HUES48 (cell line): ENCODE measurements at regions not wholly inside any gene's neighbourhood (a gene's known extent, or its start where the extent isn't known, plus 50 kb on each side); places are given as distances from the start of the nearest gene placed in this dataset.

Experiments used
- H3K27ac ChIP-seq: one replicate; pipeline ENCODE4 v1.7.0; 2013; ENCODE audit warnings: low read depth, low read length, inconsistent platforms
- H3K27me3 ChIP-seq: 2 replicates; pipeline ENCODE4 v1.6.1; 2013; ENCODE audit warnings: mild to moderate bottlenecking, low read length; ENCODE audit not compliant: control insufficient read depth, insufficient read depth
- H3K36me3 ChIP-seq: 2 replicates; pipeline ENCODE4 v1.6.1; 2013; ENCODE audit warnings: low read length; ENCODE audit not compliant: control insufficient read depth, insufficient read depth
- H3K4me1 ChIP-seq: 2 replicates; pipeline ENCODE4 v1.6.1; 2013; ENCODE audit warnings: mild to moderate bottlenecking, low read length; ENCODE audit not compliant: control insufficient read depth, insufficient read depth
- H3K4me3 ChIP-seq: 2 replicates; pipeline ENCODE4 v1.5.1; 2013; ENCODE audit warnings: mild to moderate bottlenecking, low read depth, low read length
- H3K9ac ChIP-seq: 2 replicates; pipeline ENCODE4 v1.6.1; 2013; ENCODE audit warnings: mild to moderate bottlenecking, low read depth, low read length, moderate library complexity
- H3K9me3 ChIP-seq: 2 replicates; pipeline ENCODE4 v1.6.1; 2013; ENCODE audit warnings: low read length; ENCODE audit not compliant: control insufficient read depth, insufficient read depth

DNA sequence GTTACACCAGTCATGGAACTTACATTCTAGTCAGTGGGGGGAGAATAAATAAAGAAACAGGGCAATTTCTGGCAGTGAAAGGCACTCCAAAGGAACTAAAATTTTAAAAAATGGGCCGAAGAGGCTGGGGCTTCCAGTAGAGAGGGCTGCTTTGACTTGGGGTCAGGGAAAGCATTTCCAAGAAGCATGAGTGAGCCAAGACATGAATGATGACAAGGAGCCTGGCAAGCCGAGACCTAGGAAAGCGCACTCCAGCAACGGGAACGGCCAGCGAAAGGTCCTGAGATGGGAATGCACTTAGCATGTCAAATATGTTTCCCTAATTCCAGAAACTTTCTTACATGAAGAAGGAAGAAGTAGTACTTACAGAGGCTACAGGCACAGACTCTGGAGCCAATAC, 95.4 kb upstream of the NGF start:
- Histone ChIP-seq H3K36me3 (no peaks in the 10 kb centered on the region), H3K4me1 (peaks cover 20% of the 10 kb centered on the region), H3K4me3 (no peak overlapping the region), H3K27me3 (no peaks in the 10 kb centered on the region), H3K27ac (no peak overlapping the region), H3K9ac (no peak overlapping the region), H3K9me3 (no peaks in the 10 kb centered on the region)

DNA sequence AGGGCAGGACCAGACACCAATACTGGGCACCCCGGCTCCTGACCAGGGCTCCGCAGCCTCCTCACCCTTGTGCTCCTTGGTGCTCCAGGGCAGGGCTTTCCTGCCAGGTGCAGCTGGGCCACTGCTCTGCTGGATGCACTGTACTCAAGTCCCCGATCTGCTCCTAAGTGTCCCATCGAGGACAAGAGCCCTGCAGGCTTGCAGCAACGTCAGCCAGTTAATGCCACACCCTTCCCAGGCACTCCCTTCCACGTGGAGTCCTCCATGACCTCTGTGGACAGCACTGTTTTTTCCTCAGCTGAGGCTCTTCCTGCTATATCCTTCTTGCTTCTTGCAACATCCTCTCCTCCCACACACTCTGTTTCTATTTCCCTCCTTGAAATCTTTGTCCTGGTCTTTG, 94.0 kb upstream of the NGF start:
- Histone ChIP-seq H3K4me1 (peaks cover 11% of the 10 kb centered on the region), H3K9me3 (no peaks in the 10 kb centered on the region), H3K27ac (no peak overlapping the region), H3K9ac (no peak overlapping the region), H3K36me3 (no peaks in the 10 kb centered on the region), H3K4me3 (no peak overlapping the region), H3K27me3 (no peaks in the 10 kb centered on the region)

DNA sequence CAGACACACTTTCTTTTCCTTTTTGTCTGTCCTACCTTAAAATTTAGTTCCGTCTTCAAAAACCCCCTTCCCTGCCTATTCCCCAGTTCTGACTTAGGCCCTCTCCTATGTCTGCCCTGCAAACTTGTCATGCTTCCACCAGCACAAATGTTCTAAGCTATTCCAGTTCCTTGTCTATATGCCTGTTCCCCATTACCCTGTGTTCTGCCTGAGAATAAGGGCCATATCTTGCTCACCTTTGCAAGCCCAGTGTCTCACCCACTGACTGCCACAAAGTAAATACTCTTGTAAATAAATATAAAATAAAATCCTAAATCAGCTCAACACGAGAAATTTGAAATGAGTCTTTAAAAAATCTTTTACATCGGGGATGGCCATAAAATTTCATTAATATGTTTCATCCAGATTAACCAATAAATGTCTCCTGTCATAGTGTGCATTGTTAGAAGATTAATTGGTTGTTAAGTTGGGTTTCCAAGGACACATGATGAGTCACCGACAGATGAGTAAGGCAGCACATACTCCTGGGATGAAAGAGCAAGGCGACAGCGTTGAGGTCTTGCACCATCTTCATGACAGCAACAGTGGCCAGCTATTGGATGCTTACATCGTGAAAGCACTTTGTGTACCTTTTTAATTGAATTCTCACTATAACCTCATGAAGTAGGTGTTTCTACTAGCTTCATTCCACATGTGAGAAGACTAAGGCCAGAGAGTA, 92.6 kb upstream of the NGF start:
- Histone ChIP-seq H3K9ac (no peak overlapping the region), H3K4me1 (no peaks in the 10 kb centered on the region), H3K27ac (no peak overlapping the region)

DNA sequence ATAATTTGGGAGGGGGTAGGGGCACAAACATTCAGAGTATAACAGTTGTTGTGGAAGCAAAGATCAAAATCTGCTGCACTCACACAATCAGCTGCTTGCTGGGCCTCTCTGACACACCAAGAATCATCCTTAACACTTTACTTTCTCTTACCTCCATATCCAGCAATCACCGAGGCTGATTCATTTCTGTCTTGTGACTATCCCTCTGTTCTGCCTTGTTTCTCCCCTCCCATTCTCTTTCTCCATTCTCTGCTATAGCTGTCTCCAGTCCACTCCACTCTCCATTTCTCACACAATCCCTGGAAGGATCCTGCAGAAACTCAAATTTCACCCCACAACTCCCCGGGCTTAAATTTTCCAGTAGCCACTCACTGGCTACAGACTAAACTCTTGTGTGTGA, 91.8 kb upstream of the NGF start:
- H3K27me3 ChIP-seq, result no peaks in the 10 kb centered on the region
- H3K9ac ChIP-seq, result no peak overlapping the region
- no peaks in the 10 kb centered on the region for H3K36me3 ChIP-seq
- H3K4me3 ChIP-seq, result no peak overlapping the region
- H3K27ac ChIP-seq, result no peak overlapping the region
- no peaks in the 10 kb centered on the region for H3K4me1 ChIP-seq
- no peaks in the 10 kb centered on the region for H3K9me3 ChIP-seq

More for the DNA sequence above, 92.6 kb upstream of the NGF start:
- H3K4me3 ChIP-seq, result no peak overlapping the region
- no peaks in the 10 kb centered on the region for H3K9me3 ChIP-seq
- H3K27me3 ChIP-seq, result no peaks in the 10 kb centered on the region
- H3K36me3 ChIP-seq, result no peaks in the 10 kb centered on the region

DNA sequence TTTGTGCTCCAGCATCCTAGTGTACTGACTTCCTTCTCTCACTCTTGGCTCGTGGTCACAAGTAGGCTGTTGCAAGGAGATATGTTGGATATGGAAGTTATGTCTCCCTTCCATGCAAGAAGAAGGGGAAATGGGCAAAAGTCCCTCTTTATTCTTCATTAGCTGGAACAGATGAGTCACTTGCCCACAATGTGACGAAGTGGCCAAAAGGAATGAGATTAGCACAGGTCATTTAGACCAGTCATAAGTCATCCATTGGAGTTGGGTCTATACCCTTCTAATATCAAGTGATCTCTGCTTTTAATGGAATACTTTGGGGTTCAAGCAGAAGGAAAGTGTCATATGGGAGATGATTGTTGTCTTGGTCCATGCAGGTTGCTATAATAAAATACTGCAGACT, 91.2 kb upstream of the NGF start:
- Histone ChIP-seq H3K27me3 (no peaks in the 10 kb centered on the region), H3K9me3 (no peaks in the 10 kb centered on the region), H3K27ac (no peak overlapping the region), H3K4me1 (no peaks in the 10 kb centered on the region), H3K9ac (no peak overlapping the region), H3K4me3 (no peak overlapping the region), H3K36me3 (no peaks in the 10 kb centered on the region)

DNA sequence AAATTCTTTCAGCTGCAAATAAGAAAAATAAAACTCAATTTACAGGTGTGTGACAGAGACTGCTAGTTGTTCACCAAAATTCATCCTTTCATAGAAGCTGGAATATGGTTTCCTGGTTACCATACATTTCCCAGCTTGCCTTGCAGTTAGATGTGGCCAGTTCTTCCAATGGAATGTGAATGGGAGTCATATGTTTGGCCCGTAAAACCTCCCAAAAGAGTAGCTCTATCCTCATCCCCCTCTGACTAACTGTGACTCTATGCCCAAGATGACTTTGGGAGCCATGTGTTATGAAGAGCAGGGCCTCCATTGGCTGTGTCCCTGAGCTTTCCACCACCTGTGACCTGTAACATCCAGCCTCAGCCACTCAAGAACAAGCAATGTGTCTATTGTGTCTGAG, 90.6 kb upstream of the NGF start:
- H3K27ac ChIP-seq, result no peak overlapping the region
- no peaks in the 10 kb centered on the region for H3K36me3 ChIP-seq
- H3K9ac ChIP-seq, result no peak overlapping the region
- no peaks in the 10 kb centered on the region for H3K27me3 ChIP-seq
- H3K4me1 ChIP-seq, result no peaks in the 10 kb centered on the region
- no peak overlapping the region for H3K4me3 ChIP-seq
- H3K9me3 ChIP-seq, result no peaks in the 10 kb centered on the region

DNA sequence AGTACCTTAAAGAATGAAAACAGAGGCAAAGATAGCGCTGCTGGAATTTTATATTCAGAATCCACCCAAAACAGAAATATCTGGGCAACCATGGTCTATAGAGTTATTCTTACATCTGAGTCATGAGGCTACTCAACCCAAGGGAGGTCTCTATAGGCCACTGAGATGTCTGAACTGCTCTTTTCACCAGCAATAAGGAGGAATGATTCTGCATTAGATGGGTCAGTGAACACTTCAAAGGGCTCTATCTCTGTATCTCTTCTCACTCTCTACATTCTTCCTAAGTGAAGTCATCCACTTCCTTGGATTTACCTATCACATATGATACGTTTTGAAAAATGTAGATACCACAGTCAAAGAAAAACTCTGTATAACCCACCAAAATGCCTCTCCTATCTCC, 90.2 kb upstream of the NGF start:
- no peaks in the 10 kb centered on the region for H3K36me3 ChIP-seq
- H3K4me1 ChIP-seq, result no peaks in the 10 kb centered on the region
- H3K27ac ChIP-seq, result no peak overlapping the region
- no peaks in the 10 kb centered on the region for H3K9me3 ChIP-seq
- no peak overlapping the region for H3K4me3 ChIP-seq
- no peak overlapping the region for H3K9ac ChIP-seq
- H3K27me3 ChIP-seq, result no peaks in the 10 kb centered on the region

DNA sequence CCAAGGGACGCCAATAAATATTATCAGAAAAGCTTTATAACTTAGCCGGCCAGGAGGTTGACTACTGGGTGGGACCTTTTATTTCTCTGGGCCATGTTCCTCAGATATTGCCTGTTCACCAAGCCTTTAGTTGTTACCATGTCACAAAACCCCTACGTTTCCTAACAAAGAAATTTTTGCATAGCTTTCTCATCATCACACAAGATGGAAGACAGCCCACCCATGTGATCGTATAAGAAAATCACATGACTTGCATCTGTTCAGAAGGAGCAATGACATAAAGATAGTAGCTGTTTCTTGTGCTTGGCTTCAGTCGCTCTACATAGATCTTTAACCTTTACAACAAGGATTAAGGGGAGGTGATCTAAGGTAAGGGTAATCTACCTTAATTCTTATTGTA, 88.9 kb upstream of the NGF start:
- no peak overlapping the region for H3K27ac ChIP-seq
- H3K36me3 ChIP-seq, result no peaks in the 10 kb centered on the region
- H3K4me3 ChIP-seq, result no peak overlapping the region
- no peaks in the 10 kb centered on the region for H3K27me3 ChIP-seq
- H3K9ac ChIP-seq, result no peak overlapping the region
- H3K9me3 ChIP-seq, result no peaks in the 10 kb centered on the region
- no peaks in the 10 kb centered on the region for H3K4me1 ChIP-seq

DNA sequence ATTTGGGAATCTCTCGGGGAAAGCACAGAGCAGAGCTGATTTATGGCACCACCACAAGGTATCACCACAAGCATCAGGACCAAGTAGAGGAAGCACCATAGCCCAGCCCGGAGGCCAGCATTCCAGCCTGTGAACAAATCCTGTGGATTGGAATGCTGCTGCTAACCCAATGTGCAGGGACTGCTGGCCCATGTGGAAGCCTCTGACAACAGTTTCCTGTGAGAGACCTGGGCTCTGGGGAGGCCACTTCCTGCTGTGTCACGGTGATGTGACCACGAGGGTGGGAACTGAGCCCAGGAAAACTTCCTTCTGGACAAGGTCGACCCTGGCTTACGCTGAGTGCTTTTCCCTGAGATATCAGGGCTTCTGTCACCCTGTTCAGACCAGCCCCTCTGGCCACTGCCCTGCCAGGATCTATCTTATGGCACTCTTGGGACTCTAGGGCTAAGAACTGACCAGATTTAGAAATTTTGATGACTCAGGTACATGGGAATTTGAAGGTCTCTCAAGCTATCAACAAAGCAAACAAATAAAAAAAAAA, 88.3 kb upstream of the NGF start:
- no peaks in the 10 kb centered on the region for H3K9me3 ChIP-seq
- no peaks in the 10 kb centered on the region for H3K4me1 ChIP-seq
- no peaks in the 10 kb centered on the region for H3K27me3 ChIP-seq
- no peaks in the 10 kb centered on the region for H3K36me3 ChIP-seq
- H3K27ac ChIP-seq, result no peak overlapping the region
- H3K4me3 ChIP-seq, result no peak overlapping the region
- H3K9ac ChIP-seq, result no peak overlapping the region

DNA sequence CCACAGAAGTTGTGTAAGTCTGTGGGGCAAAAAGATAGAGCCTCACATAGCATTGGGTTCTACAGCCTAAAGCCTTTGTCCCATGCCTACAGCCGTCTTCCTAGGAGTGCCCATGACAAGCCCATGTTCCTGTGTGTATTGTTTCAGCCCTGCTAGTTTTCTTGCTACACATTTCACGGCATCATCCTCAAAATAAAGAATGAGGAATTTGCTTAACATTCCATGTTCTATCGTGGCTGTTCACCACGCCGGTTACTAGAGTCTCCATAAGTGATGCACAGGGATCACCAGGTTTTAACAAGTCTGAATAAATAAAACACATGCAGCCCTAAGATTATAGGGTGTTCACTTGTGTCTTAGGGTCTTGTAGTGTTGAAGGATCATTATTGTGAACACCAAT, 87.4 kb upstream of the NGF start:
- H3K36me3 ChIP-seq, result no peaks in the 10 kb centered on the region
- no peaks in the 10 kb centered on the region for H3K9me3 ChIP-seq
- H3K4me1 ChIP-seq, result no peaks in the 10 kb centered on the region
- no peak overlapping the region for H3K4me3 ChIP-seq
- no peak overlapping the region for H3K9ac ChIP-seq
- no peaks in the 10 kb centered on the region for H3K27me3 ChIP-seq
- no peak overlapping the region for H3K27ac ChIP-seq

DNA sequence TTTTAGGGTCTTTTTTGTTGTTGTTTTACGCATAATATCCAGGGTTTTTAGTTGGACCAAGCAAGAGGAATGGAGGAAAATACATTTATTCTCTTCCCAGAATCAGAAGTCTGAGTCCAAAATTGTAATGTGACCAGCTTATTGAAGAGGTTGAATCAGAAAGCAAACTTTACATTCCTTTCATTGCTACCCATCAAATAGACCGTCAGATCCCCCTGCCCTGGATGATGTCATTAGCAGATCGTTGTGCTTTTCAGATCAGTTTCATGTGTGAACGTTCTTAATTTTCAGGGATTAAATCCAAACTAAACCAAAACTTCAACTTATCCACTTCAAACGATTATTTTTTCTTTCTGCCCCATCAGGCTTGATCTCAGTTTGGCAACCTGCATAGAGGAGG, 85.7 kb upstream of the NGF start:
- Histone ChIP-seq H3K27ac (no peak overlapping the region), H3K4me1 (no peaks in the 10 kb centered on the region), H3K27me3 (no peaks in the 10 kb centered on the region), H3K4me3 (no peak overlapping the region), H3K9me3 (no peaks in the 10 kb centered on the region), H3K9ac (no peak overlapping the region), H3K36me3 (no peaks in the 10 kb centered on the region)
